ENCODE measurements at regions not wholly inside any gene's neighbourhood (a gene's known extent, or its start where the extent isn't known, plus 50 kb on each side); places are given as distances from the start of the nearest gene placed in this dataset.

- no peaks in the 10 kb centered on the region for H3K4me1 ChIP-seq (ENCODE audit: low read length)
- H3K36me3 ChIP-seq (replicated peaks; ENCODE audit: low read depth, low read length) = no peaks in the 10 kb centered on the region
- no peak overlapping the region for H3K4me2 ChIP-seq (ENCODE audit: low read length)
- H3K9ac ChIP-seq (ENCODE audit: low read length) = no peak overlapping the region
- H3K9me3 ChIP-seq (ENCODE audit: insufficient read depth, low read length) = no peaks in the 10 kb centered on the region
- no peak overlapping the region for H2AFZ ChIP-seq (ENCODE audit: low read depth, low read length)
- H3K79me2 ChIP-seq (ENCODE audit: low read length) = no peaks in the 10 kb centered on the region
- no peaks in the 10 kb centered on the region for H4K20me1 ChIP-seq (ENCODE audit: insufficient read depth, low read length)
- H3K4me3 ChIP-seq (ENCODE audit: low read length) = no peak overlapping the region
- no peaks in the 10 kb centered on the region for H3K27me3 ChIP-seq (ENCODE audit: low read depth, low read length)
- TF ChIP-seq CTCF (IDR thresholded peaks at IDR 0.05; ENCODE audit: low read depth, low read length) (no peak), EZH2phosphoT487 (IDR thresholded peaks at IDR 0.05; ENCODE audit: low read depth) (no peak)
- no peak overlapping the region for H3K27ac ChIP-seq (ENCODE audit: low read length)
Measured at GRCh38 chr13:62246581-62246980, 830.9 kb upstream of the PCDH20 start.

- TF ChIP-seq EZH2phosphoT487 (IDR thresholded peaks at IDR 0.05; ENCODE audit: low read depth) = no peak
- no peak for TF ChIP-seq CTCF (IDR thresholded peaks at IDR 0.05; ENCODE audit: low read depth, low read length)
- Histone ChIP-seq H3K79me2 (ENCODE audit: low read length) (no peaks in the 10 kb centered on the region), H3K9me3 (ENCODE audit: insufficient read depth, low read length) (no peaks in the 10 kb centered on the region), H3K27me3 (ENCODE audit: low read depth, low read length) (no peaks in the 10 kb centered on the region), H3K4me1 (ENCODE audit: low read length) (no peaks in the 10 kb centered on the region), H3K36me3 (replicated peaks; ENCODE audit: low read depth, low read length) (no peaks in the 10 kb centered on the region), H3K27ac (ENCODE audit: low read length) (no peak overlapping the region), H4K20me1 (ENCODE audit: insufficient read depth, low read length) (no peaks in the 10 kb centered on the region), H3K4me3 (ENCODE audit: low read length) (no peak overlapping the region), H3K9ac (ENCODE audit: low read length) (no peak overlapping the region), H2AFZ (ENCODE audit: low read depth, low read length) (no peak overlapping the region), H3K4me2 (ENCODE audit: low read length) (no peak overlapping the region)
Measured at GRCh38 chr13:62243106-62243505, 827.5 kb upstream of the PCDH20 start.

- no peak overlapping the region for H3K4me2 ChIP-seq (ENCODE audit: low read length)
- H3K79me2 ChIP-seq (ENCODE audit: low read length) = no peaks in the 10 kb centered on the region
- no peak overlapping the region for H3K4me3 ChIP-seq (ENCODE audit: low read length)
- no peak overlapping the region for H3K27ac ChIP-seq (ENCODE audit: low read length)
- no peak overlapping the region for H3K9ac ChIP-seq (ENCODE audit: low read length)
- no peak for TF ChIP-seq EZH2phosphoT487 (IDR thresholded peaks at IDR 0.05; ENCODE audit: low read depth)
- TF ChIP-seq CTCF (IDR thresholded peaks at IDR 0.05; ENCODE audit: low read depth, low read length) = no peak
- H2AFZ ChIP-seq (ENCODE audit: low read depth, low read length) = no peak overlapping the region
- H3K4me1 ChIP-seq (ENCODE audit: low read length) = peaks cover 8% of the 10 kb centered on the region
- no peaks in the 10 kb centered on the region for H3K36me3 ChIP-seq (replicated peaks; ENCODE audit: low read depth, low read length)
- H3K9me3 ChIP-seq (ENCODE audit: insufficient read depth, low read length) = no peaks in the 10 kb centered on the region
- no peaks in the 10 kb centered on the region for H3K27me3 ChIP-seq (ENCODE audit: low read depth, low read length)
- no peaks in the 10 kb centered on the region for H4K20me1 ChIP-seq (ENCODE audit: insufficient read depth, low read length)
Measured at GRCh38 chr13:62234780-62235440, 819.3 kb upstream of the PCDH20 start.

GRCh38 chr13:62210951-62211350 is 795.3 kb upstream of the PCDH20 start:
- Histone ChIP-seq H3K9me3 (ENCODE audit: insufficient read depth, low read length) (peaks cover 3% of the 10 kb centered on the region; the same call in 1 of the 2 replicates), H3K9ac (ENCODE audit: low read length) (no peak overlapping the region), H3K27ac (ENCODE audit: low read length) (no peak overlapping the region), H3K4me2 (ENCODE audit: low read length) (no peak overlapping the region), H3K36me3 (replicated peaks; ENCODE audit: low read depth, low read length) (peaks cover 3% of the 10 kb centered on the region), H3K79me2 (ENCODE audit: low read length) (no peaks in the 10 kb centered on the region), H2AFZ (ENCODE audit: low read depth, low read length) (no peak overlapping the region), H3K4me3 (ENCODE audit: low read length) (no peak overlapping the region), H4K20me1 (ENCODE audit: insufficient read depth, low read length) (no peaks in the 10 kb centered on the region), H3K27me3 (ENCODE audit: low read depth, low read length) (no peaks in the 10 kb centered on the region), H3K4me1 (ENCODE audit: low read length) (peaks cover 37% of the 10 kb centered on the region)
- TF ChIP-seq CTCF (IDR thresholded peaks at IDR 0.05; ENCODE audit: low read depth, low read length) = no peak
